LNCAP (cell line): ENCODE measurements at regions not wholly inside any gene's neighbourhood (a gene's known extent, or its start where the extent isn't known, plus 50 kb on each side); places are given as distances from the start of the nearest gene placed in this dataset.

ENCODE experiments used
- CTCF ChIP-seq: fragments of 450-650 bp; IDR thresholded peaks from 2 replicates; pipeline ENCODE4 v1.5.1; 2017; ENCODE audit warnings: mild to moderate bottlenecking

- TF ChIP-seq CTCF: no peak
These were observed 723.7 kb upstream of the RAB6C start for GRCh38 chr2:129255610-129256313.

GRCh38 chr2:129256642-129257041 is 722.8 kb upstream of the RAB6C start:
- TF ChIP-seq CTCF: no peak

- no peak for TF ChIP-seq CTCF
These were observed 716.5 kb upstream of the RAB6C start for GRCh38 chr2:129262934-129263333.

GRCh38 chr2:129263939-129264338 is 715.5 kb upstream of the RAB6C start:
- no peak for TF ChIP-seq CTCF

- no peak for TF ChIP-seq CTCF
These were observed 711.9 kb upstream of the RAB6C start for GRCh38 chr2:129267559-129267958.

GRCh38 chr2:129273266-129274037 is 706.0 kb upstream of the RAB6C start:
- no peak for TF ChIP-seq CTCF

- TF ChIP-seq CTCF: no peak
These were observed 705.4 kb upstream of the RAB6C start for GRCh38 chr2:129274038-129274415.
